Astrocyte of the cerebellum (primary cell): ENCODE measurements at regions not wholly inside any gene's neighbourhood (a gene's known extent, or its start where the extent isn't known, plus 50 kb on each side); places are given as distances from the start of the nearest gene placed in this dataset.
A peak's percentile ranks its signal among the peaks of the same experiment; 100 is the strongest.
"Not testable (repeated sequence)": the region's sequence is repeated elsewhere in the genome, so short reads cannot be mapped to it uniquely, and the experiment has no call there.

Source experiments
- DNase-seq: peaks from one replicate; pipeline ENCODE4 v3.0.0-alpha.2; 2011; ENCODE audit warnings: low read depth
- H3K4me3 ChIP-seq: 2 replicates; pipeline ENCODE4 v1.5.1; 2011; ENCODE audit warnings: mild to moderate bottlenecking, low read depth, low read length, moderate library complexity
- CTCF ChIP-seq: IDR thresholded peaks from 2 replicates; pipeline ENCODE4 v1.5.1; 2012; ENCODE audit warnings: low read length, low read depth, moderate library complexity, mild to moderate bottlenecking; ENCODE audit errors: missing control alignments
- in situ Hi-C: cut with HindIII; loops from 2 replicates; pipeline ENCODE4 v1.10.0; 2017; ENCODE audit warnings: low sequenced_read_pairs

GRCh38 chr2:120641366-120641771 lies 94.3 kb upstream of the GLI2 start:
- in situ Hi-C loops, result loop anchor here (5.0 kb wide), 1 partner anchor 49 kb away; no protein-coding TSS in a partner anchor
- DNase-seq, result peak; percentile 36

GRCh38 chr2:120642646-120643045 lies 93.0 kb upstream of the GLI2 start:
- no peak overlapping the region for H3K4me3 ChIP-seq
- in situ Hi-C loops, result loop anchor here (5.0 kb wide), 1 partner anchor 50 kb away; no protein-coding TSS in a partner anchor
- DNase-seq, result no peak
- TF ChIP-seq CTCF, result no peak

More at GRCh38 chr2:120641366-120641771, 94.3 kb upstream of the GLI2 start:
- no peak for TF ChIP-seq CTCF
- no peak overlapping the region for H3K4me3 ChIP-seq

GRCh38 chr2:120646994-120647393 lies 88.7 kb upstream of the GLI2 start:
- no peak overlapping the region for H3K4me3 ChIP-seq
- in situ Hi-C loops, result no loop called here
- no peak for DNase-seq
- TF ChIP-seq CTCF, result no peak

- no peak for TF ChIP-seq CTCF
- no peak overlapping the region for H3K4me3 ChIP-seq
- in situ Hi-C loops, result no loop called here
- no peak for DNase-seq
Observed at GRCh38 chr2:120647487-120647886, 88.2 kb upstream of the GLI2 start.

GRCh38 chr2:120649381-120649780 lies 86.3 kb upstream of the GLI2 start:
- in situ Hi-C loops, H3K4me3 ChIP-seq, DNase-seq: not testable (repeated sequence)

GRCh38 chr2:120650022-120650644 lies 85.5 kb upstream of the GLI2 start:
- in situ Hi-C loops, result no loop called here
- no peak for DNase-seq

More at GRCh38 chr2:120650022-120650644, 85.5 kb upstream of the GLI2 start:
- no peak overlapping the region for H3K4me3 ChIP-seq
- no peak for TF ChIP-seq CTCF
